IMR-90 (cell line): ENCODE measurements at regions not wholly inside any gene's neighbourhood (a gene's known extent, or its start where the extent isn't known, plus 50 kb on each side); places are given as distances from the start of the nearest gene placed in this dataset.

Source experiments
- ATAC-seq: fragments of 200-7000 bp; cut with Tn5 transposase; 2 replicates; pipeline ENCODE4 v1.9.1; 2020; ENCODE audit warnings: low read depth, mild to moderate bottlenecking, moderate library complexity
- BruUV-seq: library from RNA; stranded (reverse); fragments of 400-500 nt; replicated peaks from 2 replicates; lab custom pipeline; 2021; lab: Mats Ljungman, UMichigan
- CTCF ChIA-PET: fragments of 300-600 bp; formaldehyde crosslinking; extraction: SDS; loops from one replicate; lab custom pipeline; 2021; ENCODE audit warnings: antibody characterized with exemption; lab: Yijun Ruan, JAX
- POLR2A ChIA-PET: fragments of 300-600 bp; sonication (Branson Sonifier 250); formaldehyde crosslinking; loops from one replicate; lab custom pipeline; 2022; ENCODE audit warnings: antibody characterized with exemption; ENCODE audit not compliant: unreplicated experiment; lab: Charles Lee
- DNase-seq: peaks from one replicate; pipeline ENCODE4 v3.0.0; 2013
- H2AFZ ChIP-seq: replicated peaks from 2 replicates; pipeline ENCODE3; 2013; ENCODE audit warnings: low read length, mild to moderate bottlenecking; ENCODE audit not compliant: poor library complexity
- H2AK5ac ChIP-seq: 2 replicates; pipeline ENCODE4 v1.6.1; 2013; ENCODE audit warnings: low read depth, low read length, inconsistent platforms
- H2AK9ac ChIP-seq: replicated peaks from 2 replicates; pipeline ENCODE3; 2013; ENCODE audit warnings: mild to moderate bottlenecking, low read depth, low read length, moderate library complexity; ENCODE audit not compliant: poor library complexity
- H2BK120ac ChIP-seq: 2 replicates; pipeline ENCODE4 v1.6.1; 2013; ENCODE audit warnings: low read depth, low read length, inconsistent platforms
- H2BK15ac ChIP-seq: 3 replicates; pipeline ENCODE4 v1.6.1; 2013; ENCODE audit warnings: low read depth, low read length, inconsistent platforms
- H2BK20ac ChIP-seq: 2 replicates; pipeline ENCODE4 v1.6.1; 2013; ENCODE audit warnings: low read depth, mild to moderate bottlenecking, inconsistent platforms, low read length, moderate library complexity
- H2BK5ac ChIP-seq: 2 replicates; pipeline ENCODE4 v1.6.1; 2013; ENCODE audit warnings: mild to moderate bottlenecking, low read depth, low read length, inconsistent platforms; ENCODE audit not compliant: poor library complexity, severe bottlenecking
- H3K14ac ChIP-seq: replicated peaks from 2 replicates; pipeline ENCODE4 v1.6.1; 2013; ENCODE audit warnings: low read depth, low read length, inconsistent platforms
- H3K18ac ChIP-seq: 2 replicates; pipeline ENCODE4 v1.6.1; 2013; ENCODE audit warnings: low read depth, low read length, control low read depth
- H3K23ac ChIP-seq: 2 replicates; pipeline ENCODE4 v1.6.1; 2013; ENCODE audit warnings: low read depth, low read length, inconsistent platforms
- H3K27ac ChIP-seq: 2 replicates; pipeline ENCODE4 v1.5.1; 2013; ENCODE audit warnings: mild to moderate bottlenecking, control low read depth, low read length; ENCODE audit not compliant: insufficient read depth
- H3K27me3 ChIP-seq: 2 replicates; pipeline ENCODE4 v1.6.1; 2013; ENCODE audit warnings: low read length; ENCODE audit not compliant: control insufficient read depth, insufficient read depth
- H3K36me3 ChIP-seq: 2 replicates; pipeline ENCODE4 v1.6.1; 2013; ENCODE audit warnings: low read length, mixed read lengths; ENCODE audit not compliant: control insufficient read depth, insufficient read depth
- H3K4ac ChIP-seq: 2 replicates; pipeline ENCODE4 v1.6.1; 2013; ENCODE audit warnings: low read depth, low read length, inconsistent platforms
- H3K4me1 ChIP-seq: 2 replicates; pipeline ENCODE4 v1.6.1; 2013; ENCODE audit warnings: low read length, mixed read lengths; ENCODE audit not compliant: control insufficient read depth, insufficient read depth
- H3K4me2 ChIP-seq: 2 replicates; pipeline ENCODE4 v1.6.1; 2013; ENCODE audit warnings: low read depth, mild to moderate bottlenecking, control low read depth, low read length, moderate library complexity
- H3K4me3 ChIP-seq: 2 replicates; pipeline ENCODE4 v1.5.1; 2013; ENCODE audit warnings: low read depth, mild to moderate bottlenecking, control low read depth, low read length, moderate library complexity; ENCODE audit not compliant: insufficient read depth
- H3K56ac ChIP-seq: 2 replicates; pipeline ENCODE4 v1.6.1; 2013; ENCODE audit warnings: low read length, inconsistent platforms; ENCODE audit not compliant: insufficient read depth; ENCODE audit errors: extremely low read depth
- H3K79me1 ChIP-seq, 2 experiments: 2 replicates each; pipeline ENCODE4 v1.6.1; 2013; ENCODE audit warnings: low read length in 2 of 2, inconsistent platforms in 1 of 2, low read depth in 1 of 2
- H3K9ac ChIP-seq: 2 replicates; pipeline ENCODE4 v1.6.1; 2013; ENCODE audit warnings: low read depth, low read length, control low read depth
- H3K9me1 ChIP-seq: 2 replicates; pipeline ENCODE4 v1.6.1; 2013; ENCODE audit warnings: low read length, inconsistent platforms; ENCODE audit not compliant: insufficient read depth
- H3K9me3 ChIP-seq: 2 replicates; pipeline ENCODE4 v1.6.1; 2013; ENCODE audit warnings: low read length; ENCODE audit not compliant: control insufficient read depth, insufficient read depth
- H4K20me1 ChIP-seq: 2 replicates; pipeline ENCODE4 v1.6.1; 2013; ENCODE audit warnings: low read length, inconsistent platforms; ENCODE audit not compliant: insufficient read depth
- H4K5ac ChIP-seq: 2 replicates; pipeline ENCODE4 v1.6.1; 2013; ENCODE audit warnings: mild to moderate bottlenecking, low read depth, low read length, control low read depth
- H4K8ac ChIP-seq, 2 experiments: 2 replicates each; pipeline ENCODE4 v1.6.1; 2013; ENCODE audit warnings: low read depth in 2 of 2, low read length in 2 of 2, control low read depth in 1 of 2, inconsistent platforms in 1 of 2
- H4K91ac ChIP-seq: 2 replicates; pipeline ENCODE4 v1.6.1; 2013; ENCODE audit warnings: low read depth, low read length, inconsistent platforms; ENCODE audit not compliant: insufficient read depth
- BHLHE40 ChIP-seq: fragments of 150-350 bp; IDR thresholded peaks from 2 replicates; pipeline ENCODE4 v1.6.1; 2016; ENCODE audit warnings: mild to moderate bottlenecking, low read depth, low read length
- CEBPB ChIP-seq: IDR thresholded peaks from 2 replicates; pipeline ENCODE4 v1.6.1; 2012; ENCODE audit warnings: low read depth, low read length, improper control_type of control experiment
- CHD1 ChIP-seq: IDR thresholded peaks from 2 replicates; pipeline ENCODE4 v1.6.1; 2012; ENCODE audit warnings: low read depth, low read length, improper control_type of control experiment
- FOS ChIP-seq: fragments of 150-350 bp; IDR thresholded peaks from 2 replicates; pipeline ENCODE4 v1.6.1; 2016; ENCODE audit warnings: low read depth, low read length
- MAFK ChIP-seq: IDR thresholded peaks from 2 replicates; pipeline ENCODE4 v1.6.1; 2012; ENCODE audit warnings: low read depth, low read length, improper control_type of control experiment
- MAZ ChIP-seq: IDR thresholded peaks from 2 replicates; pipeline ENCODE4 v1.6.1; 2012; ENCODE audit warnings: low read depth, mild to moderate bottlenecking, low read length, improper control_type of control experiment, moderate library complexity, borderline replicate concordance
- MXI1 ChIP-seq: IDR thresholded peaks from 2 replicates; pipeline ENCODE4 v1.6.1; 2012; ENCODE audit warnings: low read depth, mild to moderate bottlenecking, low read length, moderate library complexity, borderline replicate concordance
- NFE2L2 ChIP-seq: fragments of 150-350 bp; IDR thresholded peaks from 2 replicates; pipeline ENCODE4 v1.6.1; 2016; ENCODE audit warnings: low read depth, mild to moderate bottlenecking, low read length
- POLR2A ChIP-seq: IDR thresholded peaks from 2 replicates; pipeline ENCODE4 v1.6.1; 2012; ENCODE audit warnings: mild to moderate bottlenecking, low read depth, low read length
- RAD21 ChIP-seq: IDR thresholded peaks from 2 replicates; pipeline ENCODE4 v1.6.1; 2012; ENCODE audit warnings: low read length, improper control_type of control experiment
- RCOR1 ChIP-seq: IDR thresholded peaks from 2 replicates; pipeline ENCODE4 v1.6.1; 2012; ENCODE audit warnings: mild to moderate bottlenecking, low read length, improper control_type of control experiment; ENCODE audit not compliant: insufficient replicate concordance
- RFX5 ChIP-seq: IDR thresholded peaks from 2 replicates; pipeline ENCODE4 v1.8.0; 2012; ENCODE audit warnings: low read depth, mild to moderate bottlenecking, low read length, moderate library complexity
- SMC3 ChIP-seq: fragments of 150-350 bp; IDR thresholded peaks from 2 replicates; pipeline ENCODE4 v1.6.1; 2016; ENCODE audit warnings: low read depth, mild to moderate bottlenecking, antibody characterized with exemption, low read length, moderate library complexity
- WGBS, 2 experiments: methylation state at CpG; one replicate each; pipeline versions ENCODE4 v1.1.5 to v1.1.7; 2013; ENCODE audit warnings: missing lambda C conversion rate in 2 of 2; ENCODE audit not compliant: insufficient read length in 1 of 2; ENCODE audit errors: extremely low coverage in 2 of 2; 5-methylcytosine and 5-hydroxymethylcytosine counted together
- dilution Hi-C: fragments of 300-500 bp; cut with HindIII; formaldehyde crosslinking; loops from one replicate; pipeline ENCODE4 v1.14.3; 2018; ENCODE audit warnings: low sequenced_read_pairs; ENCODE audit not compliant: unreplicated experiment
- in situ Hi-C: fragments of 300-500 bp; cut with MboI; formaldehyde crosslinking; loops from 3 replicates; pipeline ENCODE4 v1.14.3; 2019; ENCODE audit warnings: low sequenced_read_pairs, inconsistent platforms, mixed read lengths
- intact Hi-C: fragments of 100-400 bp; cut with micrococcal nuclease; formaldehyde crosslinking; loops from 2 replicates; pipeline ENCODE4 v1.10.0; 2022
- TF ChIP-seq, protein P1 (sequence below): fragments of 150-350 bp; IDR thresholded peaks from 2 replicates; pipeline ENCODE4 v1.6.1; 2017; ENCODE audit warnings: mild to moderate bottlenecking, antibody characterized with exemption, low read length, low read depth
- TF ChIP-seq, protein P2 (sequence below): fragments of 150-350 bp; IDR thresholded peaks from 2 replicates; pipeline ENCODE4 v1.6.1; 2016; ENCODE audit warnings: low read depth, mild to moderate bottlenecking, low read length, moderate library complexity, borderline replicate concordance
- TF ChIP-seq, protein P3 (sequence below): conservative IDR thresholded peaks from 2 replicates; pipeline ENCODE4 v1.5.1; 2012; ENCODE audit warnings: mild to moderate bottlenecking, low read depth, low read length, improper control_type of control experiment

GRCh38 chr2:75311521-75311920, 112.2 kb upstream of the TACR1 start:
- Histone ChIP-seq H3K4me3 (no peak overlapping the region), H3K9me3 (no peaks in the 10 kb centered on the region), H3K36me3 (no peaks in the 10 kb centered on the region), H4K91ac (no peak overlapping the region; the same call in 1 of the 2 replicates), H2BK5ac (no peak overlapping the region), H2AFZ (no peak overlapping the region), H3K9ac (no peak overlapping the region), H3K9me1 (peaks cover 8% of the 10 kb centered on the region), H2BK15ac (no peak overlapping the region), H3K4me2 (no peak overlapping the region), H3K23ac (no peak overlapping the region), H2BK20ac (no peak overlapping the region; the same call in 1 of the 2 replicates), H3K56ac (no peak overlapping the region), H4K5ac (no peak overlapping the region), H3K79me1 (no peaks in the 10 kb centered on the region), H4K8ac (no peak overlapping the region), H2AK5ac (no peak overlapping the region), H3K4ac (0 out of 2 replicates have a peak overlapping the region, but pooled peaks have one; percentile 22), H2BK120ac (peak overlapping the region; percentile 20), H3K14ac (no peak overlapping the region), H3K18ac (no peak overlapping the region), H3K27me3 (no peaks in the 10 kb centered on the region), H2AK9ac (no peak overlapping the region), H3K27ac (no peak overlapping the region), H3K4me1 (peaks cover 5% of the 10 kb centered on the region), H4K20me1 (no peaks in the 10 kb centered on the region)
- in situ Hi-C loops (no loop called here), intact Hi-C loops (no loop called here), dilution Hi-C loops (no loop called here)
- ChIA-PET CTCF (no interaction called here), POLR2A (interaction anchor here (0.8 kb wide), 1 partner anchor 44 kb away, joined by 16 read pairs; no protein-coding TSS in a partner anchor)
- ATAC-seq (peak; percentile 18; the same call in 1 of the 2 replicates), DNase-seq (no peak)
- no TSS peak for BruUV-seq
- 0% methylated on average over 1 of the region's 3 CpGs; no CpG with 5 or more reads in 1 of the 2 experiments for WGBS, 2 experiments
- TF ChIP-seq CHD1 (no peak), SMC3 (no peak), RFX5 (no peak), RAD21 (no peak), MAZ (no peak), FOS (no peak), POLR2A (no peak), MAFK (no peak), CEBPB (no peak), NFE2L2 (no peak), BHLHE40 (no peak), MXI1 (no peak), RCOR1 (no peak)
- TF ChIP-seq, protein P1, sequence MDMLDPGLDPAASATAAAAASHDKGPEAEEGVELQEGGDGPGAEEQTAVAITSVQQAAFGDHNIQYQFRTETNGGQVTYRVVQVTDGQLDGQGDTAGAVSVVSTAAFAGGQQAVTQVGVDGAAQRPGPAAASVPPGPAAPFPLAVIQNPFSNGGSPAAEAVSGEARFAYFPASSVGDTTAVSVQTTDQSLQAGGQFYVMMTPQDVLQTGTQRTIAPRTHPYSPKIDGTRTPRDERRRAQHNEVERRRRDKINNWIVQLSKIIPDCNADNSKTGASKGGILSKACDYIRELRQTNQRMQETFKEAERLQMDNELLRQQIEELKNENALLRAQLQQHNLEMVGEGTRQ = no peak
- TF ChIP-seq, protein P2, sequence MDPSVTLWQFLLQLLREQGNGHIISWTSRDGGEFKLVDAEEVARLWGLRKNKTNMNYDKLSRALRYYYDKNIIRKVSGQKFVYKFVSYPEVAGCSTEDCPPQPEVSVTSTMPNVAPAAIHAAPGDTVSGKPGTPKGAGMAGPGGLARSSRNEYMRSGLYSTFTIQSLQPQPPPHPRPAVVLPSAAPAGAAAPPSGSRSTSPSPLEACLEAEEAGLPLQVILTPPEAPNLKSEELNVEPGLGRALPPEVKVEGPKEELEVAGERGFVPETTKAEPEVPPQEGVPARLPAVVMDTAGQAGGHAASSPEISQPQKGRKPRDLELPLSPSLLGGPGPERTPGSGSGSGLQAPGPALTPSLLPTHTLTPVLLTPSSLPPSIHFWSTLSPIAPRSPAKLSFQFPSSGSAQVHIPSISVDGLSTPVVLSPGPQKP = no peak
- TF ChIP-seq, protein P3, sequence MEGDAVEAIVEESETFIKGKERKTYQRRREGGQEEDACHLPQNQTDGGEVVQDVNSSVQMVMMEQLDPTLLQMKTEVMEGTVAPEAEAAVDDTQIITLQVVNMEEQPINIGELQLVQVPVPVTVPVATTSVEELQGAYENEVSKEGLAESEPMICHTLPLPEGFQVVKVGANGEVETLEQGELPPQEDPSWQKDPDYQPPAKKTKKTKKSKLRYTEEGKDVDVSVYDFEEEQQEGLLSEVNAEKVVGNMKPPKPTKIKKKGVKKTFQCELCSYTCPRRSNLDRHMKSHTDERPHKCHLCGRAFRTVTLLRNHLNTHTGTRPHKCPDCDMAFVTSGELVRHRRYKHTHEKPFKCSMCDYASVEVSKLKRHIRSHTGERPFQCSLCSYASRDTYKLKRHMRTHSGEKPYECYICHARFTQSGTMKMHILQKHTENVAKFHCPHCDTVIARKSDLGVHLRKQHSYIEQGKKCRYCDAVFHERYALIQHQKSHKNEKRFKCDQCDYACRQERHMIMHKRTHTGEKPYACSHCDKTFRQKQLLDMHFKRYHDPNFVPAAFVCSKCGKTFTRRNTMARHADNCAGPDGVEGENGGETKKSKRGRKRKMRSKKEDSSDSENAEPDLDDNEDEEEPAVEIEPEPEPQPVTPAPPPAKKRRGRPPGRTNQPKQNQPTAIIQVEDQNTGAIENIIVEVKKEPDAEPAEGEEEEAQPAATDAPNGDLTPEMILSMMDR = no peak
